ENCODE measurements at regions not wholly inside any gene's neighbourhood (a gene's known extent, or its start where the extent isn't known, plus 50 kb on each side); places are given as distances from the start of the nearest gene placed in this dataset.

DNA sequence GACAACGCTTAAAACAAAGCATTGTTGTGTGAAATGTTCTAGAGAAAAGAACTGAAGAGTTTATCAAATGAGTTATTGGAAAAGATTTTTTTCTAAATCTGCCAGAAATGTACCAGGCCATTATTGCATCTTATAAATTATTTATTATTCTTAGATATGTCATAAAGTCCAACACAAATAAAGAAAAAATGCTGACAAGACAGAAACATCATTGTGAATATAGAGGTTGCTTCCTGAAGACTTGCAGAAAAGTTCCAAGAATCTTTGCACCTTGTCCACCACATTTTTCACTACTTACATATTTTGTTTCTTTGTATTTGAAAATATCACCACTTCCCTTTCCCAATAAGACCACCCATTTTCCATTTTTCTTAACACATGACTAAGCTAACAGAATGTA is 545.8 kb downstream of the IQCM start:
- 43% methylated on average over 1 of the region's 1 CpG for WGBS (ENCODE audit: missing lambda C conversion rate)
- H3K4me2 ChIP-seq = no peak overlapping the region
- H3K4me1 ChIP-seq = no peaks in the 10 kb centered on the region
- no peaks in the 10 kb centered on the region for H3K9me3 ChIP-seq
- DNase-seq (ENCODE audit: low read depth in 1 of 2, low spot score in 1 of 2) (no peak), FAIRE-seq (no peak), ATAC-seq (no peak)
- CTCF ChIA-PET = no interaction called here
- H3K27ac ChIP-seq = no peak overlapping the region
- POLR2A ChIA-PET = no interaction called here
- H3K4me3 ChIP-seq = no peak overlapping the region
- TF ChIP-seq MAFK (IDR thresholded peaks at IDR 0.05; ENCODE audit: partially characterized antibody) (peak; percentile 90), FOSB (CRISPR knock-in tag; IDR thresholded peaks at IDR 0.05) (no peak)

DNA sequence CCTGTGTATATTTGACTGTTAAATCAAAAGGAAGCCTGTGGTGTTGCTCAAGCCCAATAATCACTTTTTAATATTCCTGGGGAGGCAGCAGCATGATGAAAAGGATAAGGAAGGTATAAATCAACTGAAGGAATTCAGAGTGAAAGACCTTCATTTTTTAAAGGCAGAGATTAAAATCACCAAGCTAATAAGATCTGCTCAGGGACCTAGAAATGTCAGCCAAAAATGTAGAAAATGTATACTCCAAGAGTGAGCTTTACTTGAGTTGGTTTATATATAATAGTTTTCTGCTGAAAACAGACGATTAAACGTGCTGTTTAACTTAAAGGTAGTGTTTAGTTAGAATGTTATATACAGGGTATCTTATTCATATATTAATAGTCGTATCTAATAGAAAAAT is 549.3 kb downstream of the IQCM start:
- TF ChIP-seq KDM5A (IDR thresholded peaks at IDR 0.05) = no peak
- TF ChIP-seq, protein P1, sequence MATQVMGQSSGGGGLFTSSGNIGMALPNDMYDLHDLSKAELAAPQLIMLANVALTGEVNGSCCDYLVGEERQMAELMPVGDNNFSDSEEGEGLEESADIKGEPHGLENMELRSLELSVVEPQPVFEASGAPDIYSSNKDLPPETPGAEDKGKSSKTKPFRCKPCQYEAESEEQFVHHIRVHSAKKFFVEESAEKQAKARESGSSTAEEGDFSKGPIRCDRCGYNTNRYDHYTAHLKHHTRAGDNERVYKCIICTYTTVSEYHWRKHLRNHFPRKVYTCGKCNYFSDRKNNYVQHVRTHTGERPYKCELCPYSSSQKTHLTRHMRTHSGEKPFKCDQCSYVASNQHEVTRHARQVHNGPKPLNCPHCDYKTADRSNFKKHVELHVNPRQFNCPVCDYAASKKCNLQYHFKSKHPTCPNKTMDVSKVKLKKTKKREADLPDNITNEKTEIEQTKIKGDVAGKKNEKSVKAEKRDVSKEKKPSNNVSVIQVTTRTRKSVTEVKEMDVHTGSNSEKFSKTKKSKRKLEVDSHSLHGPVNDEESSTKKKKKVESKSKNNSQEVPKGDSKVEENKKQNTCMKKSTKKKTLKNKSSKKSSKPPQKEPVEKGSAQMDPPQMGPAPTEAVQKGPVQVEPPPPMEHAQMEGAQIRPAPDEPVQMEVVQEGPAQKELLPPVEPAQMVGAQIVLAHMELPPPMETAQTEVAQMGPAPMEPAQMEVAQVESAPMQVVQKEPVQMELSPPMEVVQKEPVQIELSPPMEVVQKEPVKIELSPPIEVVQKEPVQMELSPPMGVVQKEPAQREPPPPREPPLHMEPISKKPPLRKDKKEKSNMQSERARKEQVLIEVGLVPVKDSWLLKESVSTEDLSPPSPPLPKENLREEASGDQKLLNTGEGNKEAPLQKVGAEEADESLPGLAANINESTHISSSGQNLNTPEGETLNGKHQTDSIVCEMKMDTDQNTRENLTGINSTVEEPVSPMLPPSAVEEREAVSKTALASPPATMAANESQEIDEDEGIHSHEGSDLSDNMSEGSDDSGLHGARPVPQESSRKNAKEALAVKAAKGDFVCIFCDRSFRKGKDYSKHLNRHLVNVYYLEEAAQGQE (IDR thresholded peaks at IDR 0.05) = no peak
- TF ChIP-seq CBX8 (IDR thresholded peaks at IDR 0.05) = no peak
- TF ChIP-seq ZNF302 (CRISPR knock-in tag; IDR thresholded peaks at IDR 0.05) = no peak
- no peak for TF ChIP-seq MAFK (IDR thresholded peaks at IDR 0.05; ENCODE audit: partially characterized antibody)
- TF ChIP-seq, protein P2, sequence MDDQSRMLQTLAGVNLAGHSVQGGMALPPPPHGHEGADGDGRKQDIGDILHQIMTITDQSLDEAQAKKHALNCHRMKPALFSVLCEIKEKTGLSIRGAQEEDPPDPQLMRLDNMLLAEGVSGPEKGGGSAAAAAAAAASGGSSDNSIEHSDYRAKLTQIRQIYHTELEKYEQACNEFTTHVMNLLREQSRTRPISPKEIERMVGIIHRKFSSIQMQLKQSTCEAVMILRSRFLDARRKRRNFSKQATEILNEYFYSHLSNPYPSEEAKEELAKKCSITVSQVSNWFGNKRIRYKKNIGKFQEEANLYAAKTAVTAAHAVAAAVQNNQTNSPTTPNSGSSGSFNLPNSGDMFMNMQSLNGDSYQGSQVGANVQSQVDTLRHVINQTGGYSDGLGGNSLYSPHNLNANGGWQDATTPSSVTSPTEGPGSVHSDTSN (IDR thresholded peaks at IDR 0.05) = no peak
- TF ChIP-seq, protein P3, sequence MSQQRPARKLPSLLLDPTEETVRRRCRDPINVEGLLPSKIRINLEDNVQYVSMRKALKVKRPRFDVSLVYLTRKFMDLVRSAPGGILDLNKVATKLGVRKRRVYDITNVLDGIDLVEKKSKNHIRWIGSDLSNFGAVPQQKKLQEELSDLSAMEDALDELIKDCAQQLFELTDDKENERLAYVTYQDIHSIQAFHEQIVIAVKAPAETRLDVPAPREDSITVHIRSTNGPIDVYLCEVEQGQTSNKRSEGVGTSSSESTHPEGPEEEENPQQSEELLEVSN (IDR thresholded peaks at IDR 0.05; ENCODE audit: borderline replicate concordance, low read depth) = no peak
- TF ChIP-seq FOSB (CRISPR knock-in tag; IDR thresholded peaks at IDR 0.05) = no peak
- no peak for TF ChIP-seq TFCP2L1 (CRISPR knock-in tag; IDR thresholded peaks at IDR 0.05)
- no peak for TF ChIP-seq CEBPB (IDR thresholded peaks at IDR 0.05)
- TF ChIP-seq EHF (CRISPR knock-in tag; IDR thresholded peaks at IDR 0.05) = no peak
- TF ChIP-seq, protein P4, sequence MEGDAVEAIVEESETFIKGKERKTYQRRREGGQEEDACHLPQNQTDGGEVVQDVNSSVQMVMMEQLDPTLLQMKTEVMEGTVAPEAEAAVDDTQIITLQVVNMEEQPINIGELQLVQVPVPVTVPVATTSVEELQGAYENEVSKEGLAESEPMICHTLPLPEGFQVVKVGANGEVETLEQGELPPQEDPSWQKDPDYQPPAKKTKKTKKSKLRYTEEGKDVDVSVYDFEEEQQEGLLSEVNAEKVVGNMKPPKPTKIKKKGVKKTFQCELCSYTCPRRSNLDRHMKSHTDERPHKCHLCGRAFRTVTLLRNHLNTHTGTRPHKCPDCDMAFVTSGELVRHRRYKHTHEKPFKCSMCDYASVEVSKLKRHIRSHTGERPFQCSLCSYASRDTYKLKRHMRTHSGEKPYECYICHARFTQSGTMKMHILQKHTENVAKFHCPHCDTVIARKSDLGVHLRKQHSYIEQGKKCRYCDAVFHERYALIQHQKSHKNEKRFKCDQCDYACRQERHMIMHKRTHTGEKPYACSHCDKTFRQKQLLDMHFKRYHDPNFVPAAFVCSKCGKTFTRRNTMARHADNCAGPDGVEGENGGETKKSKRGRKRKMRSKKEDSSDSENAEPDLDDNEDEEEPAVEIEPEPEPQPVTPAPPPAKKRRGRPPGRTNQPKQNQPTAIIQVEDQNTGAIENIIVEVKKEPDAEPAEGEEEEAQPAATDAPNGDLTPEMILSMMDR (IDR thresholded peaks at IDR 0.05) = no peak
- Histone ChIP-seq H3K4me3 (no peak overlapping the region), H3K9me3 (no peaks in the 10 kb centered on the region), H3K27ac (no peak overlapping the region), H3K4me2 (no peak overlapping the region), H3K4me1 (no peaks in the 10 kb centered on the region)
- ChIA-PET POLR2A (no interaction called here), CTCF (no interaction called here)
- DNase-seq (ENCODE audit: low read depth in 1 of 2, low spot score in 1 of 2) (no peak), FAIRE-seq (no peak), ATAC-seq (no peak)
- WGBS (ENCODE audit: missing lambda C conversion rate) = 4% methylated on average over 3 of the region's 3 CpGs

DNA sequence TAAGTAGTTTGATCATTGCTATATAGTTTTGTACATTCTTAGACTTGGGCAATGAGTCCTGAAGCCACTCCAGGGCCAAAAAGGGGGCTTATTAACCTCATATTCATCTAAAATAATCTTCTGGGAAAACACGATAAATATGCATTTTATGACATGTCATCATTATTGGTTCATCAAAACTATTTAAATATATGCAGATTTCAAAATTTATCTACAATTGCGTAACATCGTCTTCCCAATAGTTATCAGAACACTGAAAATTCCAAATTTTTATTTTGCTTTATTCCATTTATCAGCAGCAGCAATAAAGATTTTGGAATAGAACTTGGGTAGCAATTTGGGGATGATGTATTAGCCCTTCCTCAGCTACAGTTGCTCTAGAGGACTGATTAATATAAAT is 550.0 kb downstream of the IQCM start:
- H3K9me3 ChIP-seq = no peaks in the 10 kb centered on the region
- POLR2A ChIA-PET = no interaction called here
- 44% methylated on average over 3 of the region's 3 CpGs for WGBS (ENCODE audit: missing lambda C conversion rate)

More for the DNA sequence above, 550.0 kb downstream of the IQCM start:
- TF ChIP-seq MAFK (IDR thresholded peaks at IDR 0.05; ENCODE audit: partially characterized antibody) (peak; percentile 10), RCOR1 (IDR thresholded peaks at IDR 0.05; ENCODE audit: low read depth, low read length) (no peak)
- ATAC-seq (no peak), DNase-seq (ENCODE audit: low read depth in 1 of 2, low spot score in 1 of 2) (no peak), FAIRE-seq (no peak)
- CTCF ChIA-PET = no interaction called here
- H3K4me2 ChIP-seq = no peak overlapping the region
- H3K4me3 ChIP-seq = no peak overlapping the region
- H3K27ac ChIP-seq = no peak overlapping the region
- no peaks in the 10 kb centered on the region for H3K4me1 ChIP-seq
